Activated T-cell treated with anti-CD3 and anti-CD28 coated beads, Interleukin-2, amount 50 U/mL, for 1 hour (primary cell): ENCODE measurements at regions not wholly inside any gene's neighbourhood (a gene's known extent, or its start where the extent isn't known, plus 50 kb on each side); places are given as distances from the start of the nearest gene placed in this dataset.
"Not testable (repeated sequence)": the region's sequence is repeated elsewhere in the genome, so short reads cannot be mapped to it uniquely, and the experiment has no call there.

Experiments used
- DNase-seq: peaks from one replicate; pipeline ENCODE4 v3.0.0-alpha.2; 2020

DNA sequence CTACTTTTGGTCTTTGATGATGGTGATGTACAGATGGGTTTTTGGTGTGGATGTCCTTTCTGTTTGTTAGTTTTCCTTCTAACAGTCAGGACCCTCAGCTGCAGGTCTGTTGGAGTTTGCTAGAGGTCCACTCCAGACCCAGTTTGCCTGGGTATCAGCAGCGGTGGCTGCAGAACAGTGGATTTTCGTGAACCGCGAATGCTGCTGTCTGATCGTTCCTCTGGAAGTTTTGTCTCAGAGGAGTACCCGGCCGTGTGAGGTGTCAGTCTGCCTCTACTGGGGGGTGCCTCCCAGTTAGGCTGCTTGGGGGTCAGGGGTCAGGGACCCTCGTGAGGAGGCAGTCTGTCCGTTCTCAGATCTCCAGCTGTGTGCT is 56.6 kb upstream of the TNFAIP8 start:
- not testable (repeated sequence) for DNase-seq

DNA sequence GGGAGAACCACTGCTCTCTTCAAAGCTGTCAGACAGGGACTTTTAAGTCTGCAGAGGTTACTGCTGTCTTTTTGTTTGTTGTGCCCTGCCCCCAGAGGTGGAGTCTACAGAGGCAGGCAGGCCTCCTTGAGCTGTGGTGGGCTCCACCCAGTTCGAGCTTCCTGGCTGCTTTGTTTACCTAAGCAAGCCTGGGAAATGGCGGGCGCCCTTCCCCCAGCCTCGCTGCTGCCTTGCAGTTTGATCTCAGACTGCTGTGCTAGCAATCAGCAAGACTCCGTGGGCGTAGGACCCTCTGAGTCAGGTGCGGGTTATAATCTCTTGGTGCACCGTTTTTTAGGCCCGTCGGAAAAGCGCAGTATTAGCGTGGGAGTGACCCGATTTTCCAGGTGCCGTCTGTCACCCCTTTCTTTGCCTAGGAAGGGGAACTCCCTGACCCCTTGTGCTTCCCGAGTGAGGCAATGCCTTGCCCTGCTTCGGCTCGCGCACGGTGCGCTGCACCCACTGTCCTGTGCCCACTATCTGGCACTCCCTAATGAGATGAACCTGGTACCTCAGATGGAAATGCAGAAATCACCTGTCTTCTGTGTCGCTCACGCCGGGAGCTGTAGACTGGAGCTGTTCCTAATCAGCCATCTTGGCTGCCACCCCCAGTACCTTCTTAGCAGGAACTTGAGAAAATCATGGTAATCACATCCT is 56.1 kb upstream of the TNFAIP8 start:
- DNase-seq = peak; percentile 87

- DNase-seq = no peak
Observed at GRCh38 chr5:119300311-119300670, 55.5 kb upstream of the TNFAIP8 start.

DNA sequence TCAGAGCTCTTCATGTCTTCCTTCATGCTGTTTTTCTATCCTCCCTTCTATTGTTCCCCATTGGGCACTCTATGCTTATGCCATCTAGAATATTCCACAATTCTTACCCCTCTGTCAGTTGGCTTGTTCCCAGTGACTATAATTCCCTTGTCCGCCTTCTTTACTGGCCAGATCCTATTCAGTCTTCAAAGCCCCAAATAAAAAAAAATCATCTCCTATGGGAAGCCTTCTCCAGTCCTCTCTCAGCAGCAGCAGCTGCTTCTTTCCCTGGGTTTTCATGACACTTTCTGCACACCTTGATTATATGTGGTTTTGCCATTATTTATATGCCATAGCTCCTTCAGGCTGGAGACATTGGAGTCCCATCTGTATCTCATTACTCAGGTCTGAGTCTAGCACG is 54.6 kb upstream of the TNFAIP8 start:
- no peak for DNase-seq

DNA sequence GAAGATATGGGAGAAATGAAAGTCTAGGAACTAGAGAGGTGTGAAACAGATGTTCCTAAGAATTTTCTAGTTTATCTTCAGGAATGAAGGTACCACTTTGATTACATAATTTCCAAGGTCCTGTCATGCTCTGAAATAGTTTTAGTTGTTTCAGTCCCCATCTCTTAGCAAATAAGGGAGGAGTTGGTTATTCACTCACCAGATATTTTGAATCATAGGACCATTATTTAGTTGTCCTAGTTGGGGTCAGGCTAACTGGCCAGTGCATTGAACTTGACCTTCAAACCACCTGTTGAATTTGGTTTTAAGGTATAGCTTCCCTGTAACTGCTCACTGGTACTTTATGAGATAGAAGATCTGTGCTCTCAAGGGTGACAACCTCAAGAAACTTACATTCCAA is 53.9 kb upstream of the TNFAIP8 start:
- no peak for DNase-seq

- no peak for DNase-seq
Observed at GRCh38 chr5:119302449-119302848, 53.4 kb upstream of the TNFAIP8 start.

- no peak for DNase-seq
Observed at GRCh38 chr5:119302916-119303897, 52.6 kb upstream of the TNFAIP8 start.

DNA sequence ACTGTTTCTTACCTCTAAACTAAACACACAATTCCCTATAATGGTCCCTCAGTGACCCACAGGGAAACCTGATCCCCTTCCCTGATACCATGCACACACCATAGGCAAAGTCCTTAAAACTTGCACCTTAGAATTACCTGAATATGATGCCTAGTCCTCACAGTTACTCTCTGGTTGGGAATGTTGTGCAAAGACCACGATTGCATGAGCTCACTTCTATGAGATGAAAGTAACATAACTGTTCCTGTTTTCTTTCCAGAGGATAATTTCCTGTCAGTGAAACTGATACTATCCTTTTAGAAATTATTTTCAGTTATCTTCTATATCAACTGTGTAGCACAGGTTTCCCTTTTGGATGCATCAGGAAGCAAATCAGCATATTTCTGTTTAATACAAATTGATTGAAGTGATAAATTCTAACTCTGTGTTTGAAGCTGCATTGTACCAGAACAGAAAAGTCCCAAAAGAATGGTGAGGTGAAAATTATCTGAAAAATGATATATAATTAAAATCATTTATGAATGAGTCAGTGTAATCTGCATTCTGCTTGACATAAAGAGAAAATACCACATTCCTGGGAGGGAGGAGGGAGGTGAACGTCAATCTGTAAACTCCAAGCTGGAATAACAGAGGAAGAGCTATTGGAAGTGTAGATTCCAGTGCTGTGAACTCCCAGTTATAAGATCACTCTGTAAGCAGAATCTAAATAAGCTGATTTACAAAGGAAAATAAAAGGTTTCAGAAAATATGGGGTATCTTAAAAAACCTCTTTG is 51.2 kb upstream of the TNFAIP8 start:
- no peak for DNase-seq
